NCI-H1417 (cell line): ENCODE measurements at regions not wholly inside any gene's neighbourhood (a gene's known extent, or its start where the extent isn't known, plus 50 kb on each side); places are given as distances from the start of the nearest gene placed in this dataset.

Source experiments
- DNase-seq, 3 experiments: peaks; one replicate each; lab custom pipeline; 2025; lab: John Stamatoyannopoulos, UW

DNA sequence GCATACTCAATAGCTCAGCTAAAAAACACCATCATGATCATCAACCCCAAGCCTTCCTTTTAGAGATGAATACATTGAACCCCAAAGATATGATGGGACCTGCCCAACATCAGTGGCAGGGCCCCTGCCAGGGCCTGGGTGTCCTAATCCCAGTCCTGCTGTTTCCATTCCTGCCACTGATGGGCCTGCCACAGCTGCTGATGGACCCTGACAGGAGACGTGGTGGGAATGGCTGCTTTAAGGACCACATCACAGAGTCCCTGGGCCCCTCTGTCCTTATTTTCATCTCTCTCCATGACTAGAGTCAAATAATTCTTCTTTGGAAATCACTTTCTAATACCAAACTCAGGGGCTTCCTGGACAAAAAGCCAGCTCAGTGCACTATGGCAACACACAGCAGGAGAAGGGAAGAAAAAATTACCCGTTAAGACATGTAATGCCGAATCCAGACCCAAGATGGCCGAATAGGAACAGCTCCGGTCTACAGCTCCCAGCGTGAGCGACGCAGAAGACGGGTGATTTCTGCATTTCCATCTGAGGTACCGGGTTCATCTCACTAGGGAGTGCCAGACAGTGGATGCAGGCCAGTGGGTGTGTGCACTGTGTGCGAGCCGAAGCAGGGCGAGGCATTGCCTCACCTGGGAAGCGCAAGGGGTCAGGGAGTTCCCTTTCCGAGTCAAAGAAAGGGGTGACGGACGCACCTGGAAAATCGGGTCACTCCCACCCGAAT lies 160.6 kb upstream of the THBS1 start:
- DNase-seq: peak; percentile 38 to 64 (median 46)

DNA sequence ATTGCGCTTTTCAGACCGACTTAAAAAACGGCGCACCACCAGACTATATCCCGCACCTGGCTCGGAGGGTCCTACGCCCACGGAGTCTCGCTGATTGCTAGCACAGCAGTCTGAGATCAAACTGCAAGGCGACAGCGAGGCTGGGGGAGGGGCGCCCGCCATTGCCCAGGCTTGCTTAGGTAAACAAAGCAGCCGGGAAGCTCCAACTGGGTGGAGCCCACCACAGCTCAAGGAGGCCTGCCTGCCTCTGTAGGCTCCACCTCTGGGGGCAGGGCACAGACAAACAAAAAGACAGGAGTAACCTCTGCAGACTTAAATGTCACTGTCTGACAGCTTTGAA lies 160.1 kb upstream of the THBS1 start:
- peak in 1 of 3 experiments; percentile 7 for DNase-seq

DNA sequence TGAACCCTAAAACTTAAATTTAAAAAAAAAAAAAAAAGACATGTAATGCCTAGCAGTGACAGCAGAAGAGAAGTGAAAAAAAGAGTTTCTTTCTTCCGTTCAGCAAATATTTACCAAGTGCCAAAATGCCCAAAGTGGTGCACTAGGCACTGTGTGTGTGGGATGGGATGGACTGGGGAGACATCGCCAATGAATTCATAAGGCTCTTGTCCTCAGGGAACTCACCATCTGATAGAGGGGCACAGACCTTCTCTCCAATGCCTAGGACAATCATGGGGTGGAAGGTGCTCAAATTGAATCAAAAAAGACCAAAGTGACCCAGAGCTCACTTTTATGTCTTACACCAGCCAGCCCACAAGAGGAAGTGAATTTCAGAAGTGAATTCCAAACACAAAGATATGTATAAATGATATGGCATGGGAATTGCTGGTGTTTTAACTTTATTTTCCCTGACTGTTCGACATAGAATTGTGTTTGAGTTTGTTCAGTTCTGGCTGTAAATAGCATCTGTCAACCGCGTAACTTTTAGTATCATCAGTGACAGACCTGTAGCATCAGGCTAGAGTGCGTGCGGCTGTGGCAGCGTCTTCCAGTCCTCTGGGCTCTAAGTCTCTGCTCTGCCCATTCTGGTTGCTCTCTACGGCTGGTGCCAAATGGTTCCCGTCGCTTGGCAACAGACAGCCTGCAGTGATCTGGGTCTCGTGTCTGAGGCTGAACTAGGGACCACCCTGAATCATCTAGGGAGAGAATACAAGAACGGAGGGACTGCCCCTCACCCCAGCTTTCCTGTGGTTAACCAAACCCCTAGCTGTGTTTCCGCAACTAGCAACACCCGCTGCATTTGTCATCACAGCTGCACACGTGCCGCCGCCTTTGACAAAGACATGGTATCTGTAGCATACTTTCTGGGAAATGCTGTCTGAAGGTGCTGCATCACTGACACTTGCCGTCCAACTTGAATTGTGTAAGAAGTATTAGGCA lies 154.0 kb upstream of the THBS1 start:
- peak in 1 of 3 experiments; percentile 36 for DNase-seq

DNA sequence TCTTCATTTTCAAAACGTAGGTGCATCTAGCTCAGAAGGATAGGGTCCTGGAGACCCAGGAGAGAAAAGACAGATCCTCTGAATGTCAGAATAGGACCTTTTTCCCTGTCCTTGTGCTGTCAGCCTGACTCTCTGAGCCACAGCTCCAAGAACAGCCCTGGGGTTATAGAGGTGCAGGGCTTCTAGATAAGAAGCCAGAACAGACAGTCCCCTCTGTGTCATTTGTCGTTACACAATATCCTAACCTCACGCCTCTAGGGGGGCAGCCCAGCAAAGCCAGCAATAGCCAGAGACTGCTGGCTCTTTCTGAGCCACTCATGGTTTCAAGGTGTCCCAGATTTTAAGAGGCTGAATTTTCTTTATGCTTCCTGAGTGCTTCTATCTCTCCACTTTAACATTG lies 153.2 kb upstream of the THBS1 start:
- no peak for DNase-seq

DNA sequence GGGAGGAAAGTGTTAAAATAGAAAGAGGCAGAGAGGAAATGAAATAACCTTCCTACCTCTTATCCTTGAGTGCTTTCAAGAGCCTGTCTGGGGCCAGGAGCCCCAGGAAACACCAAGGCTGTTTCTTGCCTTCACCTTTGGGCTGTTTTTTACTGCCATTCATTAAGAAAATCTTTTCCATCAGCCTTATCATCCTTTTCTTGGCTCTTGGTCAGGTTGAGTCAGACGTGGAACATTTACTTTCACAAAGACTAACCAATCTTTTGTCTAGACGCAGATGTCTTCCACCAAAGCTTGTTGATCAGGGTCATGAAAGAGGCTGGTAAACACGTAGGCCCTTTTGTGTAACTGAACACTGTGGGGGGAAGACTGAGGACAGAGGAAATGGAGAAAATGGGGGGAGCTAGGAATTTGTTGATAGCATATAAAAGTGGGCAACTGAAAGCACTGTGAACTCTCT lies 151.0 kb upstream of the THBS1 start:
- no peak for DNase-seq

DNA sequence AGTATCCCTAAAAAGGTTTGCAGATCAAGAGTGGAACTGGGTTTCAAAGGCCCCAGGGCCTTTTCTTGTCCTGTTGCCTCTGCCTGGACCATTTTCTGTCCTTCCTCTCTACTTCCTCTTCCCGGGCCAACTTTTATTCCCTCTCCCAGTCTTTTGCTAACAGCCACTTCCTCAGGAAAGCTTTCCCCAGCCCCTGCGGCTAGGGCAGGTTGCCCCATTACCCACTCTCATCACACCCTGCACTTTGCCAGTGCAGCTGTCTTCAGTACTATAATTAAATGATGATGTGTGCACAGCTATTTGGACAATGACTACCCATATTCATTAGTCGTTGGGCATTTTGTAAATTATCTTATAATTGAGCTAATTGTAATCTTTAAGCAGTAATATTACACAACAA lies 150.5 kb upstream of the THBS1 start:
- DNase-seq: peak in 2 of 3 experiments; percentile 9 to 56

DNA sequence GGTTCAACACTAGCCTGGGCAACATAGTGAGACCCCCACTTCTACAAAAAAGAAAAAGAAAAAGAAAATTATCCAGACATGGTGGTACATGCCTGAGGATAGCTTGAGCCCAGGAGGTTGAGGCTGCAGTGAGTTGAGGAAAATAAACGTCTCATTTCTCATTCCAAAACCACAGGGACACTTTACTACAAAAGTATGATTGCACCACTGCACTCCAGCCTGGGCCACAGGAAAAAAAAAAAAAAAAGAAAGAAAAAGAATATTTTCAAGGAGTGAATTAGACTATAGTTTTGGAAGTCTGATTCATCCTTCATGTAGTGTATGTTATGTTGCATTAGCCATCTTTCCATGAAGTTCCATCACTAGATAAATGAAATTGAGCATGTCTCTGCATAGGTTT lies 149.5 kb upstream of the THBS1 start:
- no peak for DNase-seq

DNA sequence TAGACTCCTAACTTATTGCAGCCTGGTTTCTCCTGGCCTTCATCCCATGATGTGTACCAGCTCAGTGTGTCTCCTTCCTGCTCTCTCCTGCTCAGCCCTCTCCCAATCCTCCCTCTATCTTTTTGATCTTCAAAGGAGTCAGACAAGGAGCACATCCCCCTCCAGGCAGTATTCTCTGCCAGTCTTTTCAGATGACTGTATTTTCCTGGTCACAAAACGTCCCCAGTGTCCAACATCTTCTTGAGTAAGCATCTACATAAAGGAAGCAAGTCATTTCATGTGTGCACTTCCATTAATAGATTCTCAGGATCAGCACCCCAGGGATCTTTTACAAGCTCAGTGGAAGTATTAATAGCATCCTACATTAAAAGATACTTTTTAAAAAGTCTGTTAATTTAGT lies 148.9 kb upstream of the THBS1 start:
- no peak for DNase-seq

DNA sequence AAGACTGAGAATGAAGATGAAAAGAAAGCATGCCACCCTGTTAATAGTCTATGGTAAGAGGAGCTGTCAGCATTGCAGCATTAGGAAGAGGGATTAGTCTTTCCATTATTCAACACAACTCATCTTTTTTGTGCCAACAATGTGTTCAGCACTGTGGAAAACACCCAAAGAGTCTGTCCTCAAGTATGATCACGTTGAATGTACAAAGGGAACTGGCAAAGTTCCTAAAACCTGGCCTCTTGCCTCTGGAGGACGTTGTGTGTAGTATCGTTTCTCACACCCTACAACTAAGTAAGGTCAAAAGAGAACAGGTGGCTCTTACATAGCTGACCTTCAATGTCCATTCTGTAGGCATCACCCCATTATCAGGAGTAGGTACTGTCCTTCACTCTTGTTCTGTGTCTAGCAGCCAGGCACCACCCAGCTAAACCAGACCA lies 147.9 kb upstream of the THBS1 start:
- DNase-seq: no peak

DNA sequence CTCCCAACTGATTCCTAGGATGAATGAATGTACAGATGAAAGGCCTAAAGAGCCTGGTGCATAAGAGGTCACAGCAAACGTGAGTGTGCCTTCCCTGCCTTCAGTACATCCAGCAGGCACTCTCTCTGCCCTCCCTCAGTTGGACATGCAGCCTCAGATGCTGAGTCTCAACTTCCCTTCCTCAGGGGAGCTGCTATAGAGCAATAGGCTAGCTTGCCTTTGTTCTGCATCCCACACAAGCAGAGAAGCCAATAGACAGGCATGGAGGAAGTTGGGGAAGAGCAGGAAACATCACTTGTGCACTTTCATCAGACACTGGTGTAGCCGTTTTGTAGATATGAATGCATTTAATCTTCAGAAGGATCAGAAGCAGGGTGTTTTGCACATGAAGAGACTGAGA lies 147.5 kb upstream of the THBS1 start:
- DNase-seq: no peak

DNA sequence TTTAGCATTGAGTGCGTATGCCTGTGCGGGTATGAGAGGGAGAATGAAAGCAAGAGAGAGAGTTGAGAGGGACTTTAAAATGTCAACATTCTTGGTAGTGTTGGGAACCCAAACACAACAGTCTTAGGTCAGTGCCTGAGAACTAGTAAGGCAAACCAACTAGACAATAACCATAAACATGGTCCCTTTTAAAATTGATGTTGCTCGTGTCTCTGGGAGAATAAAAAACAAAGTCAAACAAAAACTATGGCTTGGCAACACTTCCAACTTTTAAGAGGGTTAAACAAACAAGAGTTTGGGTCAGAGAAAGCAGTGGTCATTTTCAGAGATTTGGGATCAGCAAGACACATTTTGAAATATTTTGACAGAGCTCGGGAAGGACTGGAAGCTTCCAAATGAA lies 146.7 kb upstream of the THBS1 start:
- no peak for DNase-seq

DNA sequence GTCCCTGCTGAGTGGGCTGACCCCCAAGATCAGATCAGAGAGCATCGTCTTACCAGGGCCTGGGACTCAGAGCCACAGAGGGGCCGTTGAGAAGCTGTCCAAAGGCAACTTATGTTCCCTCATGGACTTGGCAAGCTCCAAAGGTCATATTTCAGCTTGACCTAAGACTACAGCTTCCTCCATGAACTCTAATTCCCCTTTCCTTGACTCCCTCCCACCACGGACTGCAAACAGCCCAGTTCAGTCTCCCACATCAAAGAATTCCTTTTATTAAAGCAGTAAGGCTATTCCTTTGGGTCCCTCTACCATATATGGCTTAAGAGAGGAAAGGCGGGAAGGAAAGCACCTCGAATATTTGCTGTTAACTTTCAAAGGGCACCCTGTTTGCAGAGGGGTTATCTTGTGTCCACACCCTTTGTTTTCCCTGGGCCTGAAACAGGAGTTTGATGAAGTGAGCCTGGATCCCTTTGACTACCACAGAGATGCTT lies 146.1 kb upstream of the THBS1 start:
- no peak for DNase-seq

DNA sequence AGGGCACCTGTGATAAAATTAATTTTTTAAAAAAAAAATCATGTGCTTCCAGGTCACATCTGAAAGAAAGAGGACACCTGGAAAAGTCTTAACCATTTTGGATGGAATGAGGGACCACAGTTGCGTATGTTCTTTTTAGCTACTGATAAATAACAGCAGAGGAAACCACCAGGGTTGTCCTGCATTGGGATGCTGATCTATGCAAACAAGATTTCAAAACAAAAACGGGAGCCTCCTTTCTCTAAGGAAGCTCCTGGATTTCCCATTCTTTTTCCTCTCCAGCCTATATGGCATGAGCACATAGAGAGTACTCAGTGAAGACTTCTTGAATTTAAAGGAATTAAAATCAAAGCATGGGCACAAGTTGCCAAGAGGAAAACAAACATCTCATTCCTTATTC lies 145.6 kb upstream of the THBS1 start:
- no peak for DNase-seq

DNA sequence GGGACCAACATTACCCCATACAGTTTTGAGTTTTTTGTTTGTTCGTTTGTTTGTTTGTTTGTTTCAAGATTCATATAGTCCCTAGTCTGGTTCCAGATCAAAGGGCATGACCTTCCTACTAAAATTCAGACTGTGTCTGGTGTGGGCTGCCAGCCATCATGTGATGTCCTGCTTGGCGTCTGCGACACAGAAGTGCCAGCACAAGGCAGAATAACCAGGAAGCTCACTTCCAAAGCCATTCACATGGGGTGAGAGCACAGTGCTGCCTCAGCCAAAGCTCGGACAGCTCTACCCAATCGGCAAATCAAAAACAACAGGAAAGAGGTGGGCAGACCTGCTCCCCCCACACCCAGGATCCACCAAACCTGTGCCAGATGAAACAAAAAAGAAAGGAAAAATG lies 142.6 kb upstream of the THBS1 start:
- DNase-seq: no peak

DNA sequence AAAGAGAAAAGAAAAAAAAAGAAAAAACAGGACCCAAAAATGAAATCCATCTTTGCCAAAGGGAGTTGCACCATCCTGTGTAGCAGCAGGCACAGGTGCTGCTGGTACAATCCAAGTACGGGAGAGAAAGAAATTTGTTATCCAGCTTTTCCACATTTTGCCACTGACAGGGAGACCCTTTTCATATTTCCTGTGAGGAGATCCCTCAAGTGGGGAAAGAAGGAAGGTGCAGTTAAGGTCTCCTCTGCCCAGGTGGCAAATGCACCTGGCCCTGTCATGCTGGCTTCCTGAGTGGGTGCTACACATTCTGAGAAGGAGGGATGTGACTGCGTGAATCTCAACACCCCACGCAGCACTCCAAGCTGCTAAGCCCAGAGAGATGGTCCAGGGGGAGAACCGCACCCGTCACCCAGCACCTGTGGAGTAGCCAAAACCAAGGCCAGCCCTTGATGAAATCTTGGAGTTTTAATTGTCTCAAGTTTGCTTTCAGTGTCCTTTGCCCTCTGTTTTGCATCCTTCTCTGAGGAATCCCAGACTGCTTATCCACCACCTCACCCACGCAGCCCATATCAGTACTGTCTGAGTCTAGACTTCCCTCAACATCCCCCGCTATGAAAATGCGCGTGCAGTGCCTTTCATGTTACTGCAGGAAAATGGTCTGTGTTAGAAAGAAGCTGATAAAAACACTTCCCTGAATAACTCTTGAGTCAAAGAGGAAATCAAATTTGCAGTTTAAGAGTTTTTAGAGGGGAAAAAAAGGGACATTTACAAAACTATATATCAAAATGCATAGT lies 141.9 kb upstream of the THBS1 start:
- DNase-seq: peak in 2 of 3 experiments; percentile 1 to 35

DNA sequence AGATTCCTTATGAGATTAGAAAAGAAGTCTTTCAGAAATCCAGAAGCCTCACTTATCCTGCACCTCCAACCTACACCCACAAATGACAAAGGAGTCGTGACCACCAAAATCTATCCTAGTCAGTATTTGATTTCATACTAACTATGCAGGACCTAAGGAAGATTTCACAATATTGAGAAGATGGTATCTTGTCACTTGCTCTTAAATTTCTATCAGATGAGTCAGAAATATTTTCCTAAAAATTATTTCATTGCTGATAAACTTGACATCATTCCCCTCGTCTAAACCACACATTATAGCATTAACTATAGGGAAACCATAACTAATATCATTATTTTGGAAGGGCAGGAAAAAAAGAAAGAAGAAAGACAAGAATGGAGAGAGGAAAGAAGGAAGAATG lies 138.0 kb upstream of the THBS1 start:
- DNase-seq: no peak

DNA sequence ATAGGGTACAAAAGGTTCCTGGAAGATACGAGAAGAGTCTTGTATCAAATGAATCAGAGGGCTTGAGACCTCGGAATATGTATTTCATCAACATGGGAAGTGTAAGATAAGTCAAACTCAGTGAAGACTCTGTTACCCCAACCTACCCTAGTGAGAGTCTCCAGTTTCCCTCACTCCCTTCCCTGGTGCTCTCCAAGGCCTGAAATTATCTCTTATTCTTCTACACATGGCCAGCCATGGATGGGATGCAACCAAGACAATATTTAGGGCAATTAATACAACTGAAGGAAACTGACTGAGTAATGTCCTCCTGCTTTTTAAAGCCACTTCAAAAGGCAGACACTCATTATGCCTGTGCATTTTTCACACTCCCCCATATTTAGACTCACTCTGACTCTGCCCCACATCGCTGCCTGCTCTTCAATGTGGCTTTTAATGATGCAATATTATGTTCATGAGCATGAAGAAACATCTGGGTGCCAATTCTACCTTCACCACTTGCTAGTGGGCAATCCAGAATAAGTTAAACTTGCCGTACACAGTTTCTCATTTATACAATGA lies 137.1 kb upstream of the THBS1 start:
- DNase-seq: no peak

DNA sequence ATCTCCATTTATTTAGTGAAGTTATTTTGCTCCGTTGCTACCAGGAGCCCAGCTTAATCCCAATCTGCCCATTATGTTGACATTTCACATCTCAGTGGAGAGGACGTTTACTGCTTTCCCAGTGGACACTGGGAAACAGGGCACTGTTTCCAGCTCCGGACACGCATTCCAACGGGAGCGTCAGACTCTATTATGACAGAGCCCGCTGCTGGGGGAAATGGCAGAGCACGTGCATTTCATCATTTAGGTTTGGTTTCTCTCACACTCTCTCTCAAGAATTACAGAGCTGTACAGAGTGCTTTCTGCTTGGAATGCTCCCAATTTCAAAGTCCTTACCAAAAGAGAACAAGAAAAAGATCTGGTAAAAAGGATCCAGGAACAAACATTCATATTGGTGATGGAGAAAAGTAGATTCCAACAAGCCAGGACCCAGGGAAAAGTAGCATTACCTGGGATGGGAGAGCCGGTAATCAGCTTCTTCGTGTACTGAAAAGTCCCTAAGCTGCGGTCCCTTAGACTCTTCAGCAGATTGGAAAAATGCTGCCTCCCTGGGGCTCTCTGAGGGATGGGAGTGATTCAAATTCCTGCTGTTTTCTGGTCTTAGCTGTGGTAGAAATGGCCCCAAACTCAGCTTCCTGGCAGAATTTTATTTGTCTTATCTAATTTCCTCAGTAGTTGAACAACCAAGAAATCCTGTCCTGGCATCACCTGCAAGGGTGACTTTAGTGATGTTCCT lies 136.0 kb upstream of the THBS1 start:
- no peak for DNase-seq

DNA sequence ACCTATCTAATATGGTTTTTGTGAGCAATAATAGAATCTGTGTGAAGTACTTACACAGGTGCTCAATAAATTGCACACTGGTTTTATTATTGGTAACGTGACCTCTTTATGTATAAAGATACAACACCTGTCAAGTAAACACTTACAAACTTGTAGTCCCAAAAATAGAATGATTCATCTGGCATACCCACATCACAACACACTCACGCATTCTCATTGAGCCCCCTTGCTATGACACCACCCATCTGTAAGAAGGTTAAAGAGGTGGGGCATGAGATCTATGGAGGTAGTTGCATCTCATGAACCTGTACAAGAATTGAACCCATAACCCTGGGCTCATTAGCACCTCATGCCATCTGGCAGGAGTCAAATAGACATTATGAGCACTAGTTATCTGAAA lies 134.9 kb upstream of the THBS1 start:
- peak in 1 of 3 experiments; percentile 1 for DNase-seq

DNA sequence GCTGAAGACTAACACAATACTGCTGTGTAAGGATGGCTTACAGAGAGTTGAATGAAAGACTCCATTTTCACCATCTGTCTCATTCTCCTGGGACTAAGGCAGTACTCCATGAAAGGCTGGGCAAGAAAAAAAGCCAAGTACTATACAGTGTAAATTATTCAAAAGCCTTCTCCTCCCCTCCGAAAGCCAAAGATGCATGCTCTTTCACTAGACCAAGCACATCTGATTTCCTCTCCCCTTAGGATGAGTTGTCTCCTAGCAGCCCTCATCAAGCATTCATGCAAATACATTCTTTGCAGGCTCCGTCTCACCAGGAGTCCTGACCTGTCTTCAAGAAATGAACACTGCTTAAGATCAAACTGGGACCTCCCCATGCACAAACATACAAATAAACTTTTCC lies 133.5 kb upstream of the THBS1 start:
- no peak for DNase-seq

DNA sequence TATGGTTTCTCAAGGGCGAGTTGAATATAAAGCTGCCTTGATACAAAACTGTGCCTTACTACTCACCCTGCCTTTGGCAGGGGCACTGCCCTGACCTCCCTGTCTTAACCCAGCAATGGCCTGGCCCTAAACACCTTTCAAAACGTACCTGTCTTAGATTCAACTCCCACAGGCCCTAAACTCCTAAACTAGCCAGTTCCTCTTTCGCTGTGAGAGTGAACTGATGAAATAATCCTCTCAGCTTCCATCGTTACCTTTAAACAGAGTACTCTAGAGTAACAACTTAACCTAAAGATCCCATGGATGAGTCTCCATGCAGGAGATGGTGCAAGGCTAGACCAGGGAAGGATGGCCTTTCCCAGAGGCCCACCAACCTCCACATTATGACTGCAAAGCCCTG lies 133.0 kb upstream of the THBS1 start:
- DNase-seq: no peak
